ENCODE measurements at regions not wholly inside any gene's neighbourhood (a gene's known extent, or its start where the extent isn't known, plus 50 kb on each side); places are given as distances from the start of the nearest gene placed in this dataset.

- Histone ChIP-seq H3K27ac (replicated peaks in 1 of 4) (no peak overlapping the region), H3K4me1 (peaks cover 0 to 7% (median 0%) of the 10 kb centered on the region in 4 donors), H3K9me3 (no peaks in the 10 kb centered on the region), H3K4me3 (no peak overlapping the region), H3K36me3 (no peaks in the 10 kb centered on the region), H3K27me3 (no peaks in the 10 kb centered on the region)
- intact Hi-C loops (cut with DNase I), result no loop called here
- TF ChIP-seq POLR2A (IDR thresholded peaks at IDR 0.05; ENCODE audit: low read depth) (no peak), EP300 (IDR thresholded peaks at IDR 0.05) (no peak), CTCF (IDR thresholded peaks at IDR 0.05) (no peak), POLR2AphosphoS5 (IDR thresholded peaks at IDR 0.05) (no peak)
- WGBS, result 89% methylated on average over 1 of the region's 1 CpG
- no peak for DNase-seq (ENCODE audit: extremely low spot score)
Measured at GRCh38 chr6:19087897-19088296, 700.7 kb downstream of the RNF144B start.

GRCh38 chr6:19100752-19101151 is 713.6 kb downstream of the RNF144B start:
- 89% methylated on average over 4 of the region's 4 CpGs for WGBS
- Histone ChIP-seq H3K27ac (replicated peaks in 1 of 4) (no peak overlapping the region), H3K4me3 (no peak overlapping the region), H3K9me3 (peaks cover 0 to 6% (median under 1%) of the 10 kb centered on the region in 4 donors), H3K4me1 (no peaks in the 10 kb centered on the region), H3K27me3 (no peaks in the 10 kb centered on the region), H3K36me3 (no peaks in the 10 kb centered on the region)
- DNase-seq (ENCODE audit: extremely low spot score), result no peak
- TF ChIP-seq POLR2AphosphoS5 (IDR thresholded peaks at IDR 0.05) (no peak), CTCF (IDR thresholded peaks at IDR 0.05) (no peak), EP300 (IDR thresholded peaks at IDR 0.05) (no peak), POLR2A (IDR thresholded peaks at IDR 0.05; ENCODE audit: low read depth) (no peak)
- intact Hi-C loops (cut with DNase I), result no loop called here

- WGBS, result 82% methylated on average over 3 of the region's 3 CpGs
- intact Hi-C loops (cut with DNase I), result no loop called here
- no peak for DNase-seq (ENCODE audit: extremely low spot score)
- Histone ChIP-seq H3K27ac (replicated peaks in 1 of 4) (no peak overlapping the region), H3K36me3 (no peaks in the 10 kb centered on the region), H3K9me3 (peaks cover 0 to 19% (median 7%) of the 10 kb centered on the region in 4 donors), H3K4me3 (no peak overlapping the region), H3K27me3 (no peaks in the 10 kb centered on the region), H3K4me1 (no peaks in the 10 kb centered on the region)
- TF ChIP-seq POLR2AphosphoS5 (IDR thresholded peaks at IDR 0.05) (no peak), POLR2A (IDR thresholded peaks at IDR 0.05; ENCODE audit: low read depth) (no peak), CTCF (IDR thresholded peaks at IDR 0.05) (no peak), EP300 (IDR thresholded peaks at IDR 0.05) (no peak)
Measured at GRCh38 chr6:19102936-19103335, 715.8 kb downstream of the RNF144B start.

- Histone ChIP-seq H3K36me3 (no peaks in the 10 kb centered on the region), H3K9me3 (peaks cover 0 to 15% (median 7%) of the 10 kb centered on the region in 4 donors), H3K4me1 (no peaks in the 10 kb centered on the region), H3K27ac (replicated peaks in 1 of 4) (no peak overlapping the region), H3K4me3 (no peak overlapping the region), H3K27me3 (no peaks in the 10 kb centered on the region)
- no peak for TF ChIP-seq POLR2A (IDR thresholded peaks at IDR 0.05; ENCODE audit: low read depth)
- TF ChIP-seq CTCF (IDR thresholded peaks at IDR 0.05), result no peak
- no peak for TF ChIP-seq EP300 (IDR thresholded peaks at IDR 0.05)
- TF ChIP-seq POLR2AphosphoS5 (IDR thresholded peaks at IDR 0.05), result no peak
- WGBS, result 95% methylated on average over 1 of the region's 1 CpG
- no peak for DNase-seq (ENCODE audit: extremely low spot score)
- intact Hi-C loops (cut with DNase I), result no loop called here
Measured at GRCh38 chr6:19107468-19107867, 720.3 kb downstream of the RNF144B start.

- H3K27ac ChIP-seq (replicated peaks in 1 of 4), result no peak overlapping the region
- H3K4me3 ChIP-seq, result no peak overlapping the region
- H3K9me3 ChIP-seq, result no peaks in the 10 kb centered on the region
- no peaks in the 10 kb centered on the region for H3K27me3 ChIP-seq
- intact Hi-C loops (cut with DNase I), result no loop called here
- no peak for TF ChIP-seq CTCF (IDR thresholded peaks at IDR 0.05)
- H3K36me3 ChIP-seq, result no peaks in the 10 kb centered on the region
- no peaks in the 10 kb centered on the region for H3K4me1 ChIP-seq
- DNase-seq (ENCODE audit: extremely low spot score), result no peak
Measured at GRCh38 chr6:19121521-19121920, 715.6 kb upstream of the ID4 start.

Data from esophagus muscularis mucosa (tissue), 4 donors.